ENCODE measurements at regions not wholly inside any gene's neighbourhood (a gene's known extent, or its start where the extent isn't known, plus 50 kb on each side); places are given as distances from the start of the nearest gene placed in this dataset.

GRCh38 chr13:63472711-63473110 is 2057.1 kb upstream of the PCDH20 start:
- TF ChIP-seq BHLHE40 (IDR thresholded peaks at IDR 0.05; ENCODE audit: borderline replicate concordance) (no peak), FOXK2 (IDR thresholded peaks at IDR 0.05) (no peak), PKNOX1 (IDR thresholded peaks at IDR 0.05) (peak; percentile 94), FOXM1 (IDR thresholded peaks at IDR 0.05; ENCODE audit: borderline replicate concordance) (peak; percentile 17; the same call in 1 of the 2 replicates), ARNT (IDR thresholded peaks at IDR 0.05) (0 out of 2 replicates have a peak, but pooled peaks have one; percentile 10), ELF4 (IDR thresholded peaks at IDR 0.05) (no peak), LEF1 (IDR thresholded peaks at IDR 0.05; ENCODE audit: borderline replicate concordance) (peak; percentile 28; the same call in 1 of the 2 replicates), FOXA1 (IDR thresholded peaks at IDR 0.05) (no peak)

All from HEK293T (cell line).